OCI-LY3 (cell line): ENCODE measurements at regions not wholly inside any gene's neighbourhood (a gene's known extent, or its start where the extent isn't known, plus 50 kb on each side); places are given as distances from the start of the nearest gene placed in this dataset.
"Not testable (repeated sequence)": the region's sequence is repeated elsewhere in the genome, so short reads cannot be mapped to it uniquely, and the experiment has no call there.

ENCODE experiments used
- H2AFZ ChIP-seq: fragments of 200-600, 300-600 bp; shearing (Covaris generic); 2 replicates; pipeline ENCODE4 v1.6.0; 2014; ENCODE audit warnings: antibody characterized with exemption, low read depth, low read length
- H3K27ac ChIP-seq: fragments of 200-600, 300-600 bp; sonication (generic); 2 replicates; pipeline ENCODE4 v1.5.1; 2014; ENCODE audit warnings: mild to moderate bottlenecking, low read length, moderate library complexity, mixed read lengths
- H3K27me3 ChIP-seq: fragments of 200-600, 300-600 bp; sonication (generic); 2 replicates; pipeline ENCODE4 v1.6.1; 2014; ENCODE audit warnings: low read depth, low read length, mixed read lengths
- H3K36me3 ChIP-seq: fragments of 200-600, 300-600 bp; sonication (generic); replicated peaks from 2 replicates; pipeline ENCODE3; 2014; ENCODE audit warnings: low read depth, low read length, mixed read lengths
- H3K4me1 ChIP-seq: fragments of 300-600, 200-600 bp; sonication (generic); 2 replicates; pipeline ENCODE4 v1.6.1; 2014; ENCODE audit warnings: low read length, mixed read lengths
- H3K4me2 ChIP-seq: fragments of 200-600, 300-600 bp; sonication (generic); 2 replicates; pipeline ENCODE4 v1.6.1; 2014; ENCODE audit warnings: low read length, mixed read lengths
- H3K4me3 ChIP-seq: fragments of 300-600, 200-600 bp; sonication (generic); 2 replicates; pipeline ENCODE4 v1.5.1; 2014; ENCODE audit warnings: antibody characterized with exemption, mild to moderate bottlenecking, low read length, moderate library complexity
- H3K79me2 ChIP-seq: fragments of 300-600, 200-600 bp; shearing (Covaris generic); 2 replicates; pipeline ENCODE4 v1.6.1; 2014; ENCODE audit warnings: mild to moderate bottlenecking, low read length, mixed read lengths
- H3K9ac ChIP-seq: fragments of 300-600, 200-600 bp; shearing (Covaris generic); 2 replicates; pipeline ENCODE4 v1.6.0; 2014; ENCODE audit warnings: mild to moderate bottlenecking, low read length, moderate library complexity
- H3K9me3 ChIP-seq: fragments of 200-600, 300-600 bp; shearing (Covaris generic); 2 replicates; pipeline ENCODE4 v1.6.1; 2014; ENCODE audit warnings: low read length, mixed read lengths; ENCODE audit not compliant: insufficient read depth
- H4K20me1 ChIP-seq: fragments of 200-600, 300-600 bp; sonication (generic); 2 replicates; pipeline ENCODE4 v1.6.1; 2016; ENCODE audit warnings: low read length, mixed read lengths; ENCODE audit not compliant: insufficient read depth
- EZH2phosphoT487 ChIP-seq: fragments of 200-600 bp; shearing (Covaris generic); IDR thresholded peaks from 2 replicates; pipeline ENCODE4 v1.6.1; 2018; ENCODE audit warnings: antibody characterized with exemption, mixed run types, low read depth
- TF ChIP-seq, protein P1 (sequence below): fragments of 200-600, 300-600 bp; sonication (generic); IDR thresholded peaks from 2 replicates; pipeline ENCODE4 v1.5.1; 2014; ENCODE audit warnings: antibody characterized with exemption, low read length, low read depth

DNA sequence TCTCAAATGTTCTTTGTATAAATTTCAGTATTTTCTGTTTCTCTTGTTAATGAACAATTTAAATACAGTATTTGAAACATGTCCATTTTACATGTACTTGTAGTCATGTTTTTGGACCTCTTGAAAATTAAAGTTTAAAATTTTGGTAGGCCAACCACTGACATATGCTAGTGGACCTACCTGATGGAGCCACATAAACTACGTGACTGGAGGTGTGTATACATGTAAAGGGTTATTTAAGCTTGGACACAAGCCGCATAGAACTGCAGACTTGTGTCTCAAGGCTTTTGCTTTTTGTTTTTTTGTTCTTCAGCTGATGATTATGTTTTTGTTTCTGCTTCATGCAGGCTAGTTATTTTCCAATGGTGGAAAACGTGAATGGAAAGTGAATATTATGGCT, 568.5 kb upstream of the MDGA2 start:
- Histone ChIP-seq H3K4me1 (no peaks in the 10 kb centered on the region), H3K4me3 (no peak overlapping the region), H3K27me3 (no peaks in the 10 kb centered on the region), H3K36me3 (no peaks in the 10 kb centered on the region), H3K27ac (no peak overlapping the region), H4K20me1 (no peaks in the 10 kb centered on the region), H3K79me2 (no peaks in the 10 kb centered on the region), H3K4me2 (no peak overlapping the region), H2AFZ (no peak overlapping the region), H3K9ac (no peak overlapping the region), H3K9me3 (no peaks in the 10 kb centered on the region)
- no peak for TF ChIP-seq EZH2phosphoT487
- TF ChIP-seq, protein P1, sequence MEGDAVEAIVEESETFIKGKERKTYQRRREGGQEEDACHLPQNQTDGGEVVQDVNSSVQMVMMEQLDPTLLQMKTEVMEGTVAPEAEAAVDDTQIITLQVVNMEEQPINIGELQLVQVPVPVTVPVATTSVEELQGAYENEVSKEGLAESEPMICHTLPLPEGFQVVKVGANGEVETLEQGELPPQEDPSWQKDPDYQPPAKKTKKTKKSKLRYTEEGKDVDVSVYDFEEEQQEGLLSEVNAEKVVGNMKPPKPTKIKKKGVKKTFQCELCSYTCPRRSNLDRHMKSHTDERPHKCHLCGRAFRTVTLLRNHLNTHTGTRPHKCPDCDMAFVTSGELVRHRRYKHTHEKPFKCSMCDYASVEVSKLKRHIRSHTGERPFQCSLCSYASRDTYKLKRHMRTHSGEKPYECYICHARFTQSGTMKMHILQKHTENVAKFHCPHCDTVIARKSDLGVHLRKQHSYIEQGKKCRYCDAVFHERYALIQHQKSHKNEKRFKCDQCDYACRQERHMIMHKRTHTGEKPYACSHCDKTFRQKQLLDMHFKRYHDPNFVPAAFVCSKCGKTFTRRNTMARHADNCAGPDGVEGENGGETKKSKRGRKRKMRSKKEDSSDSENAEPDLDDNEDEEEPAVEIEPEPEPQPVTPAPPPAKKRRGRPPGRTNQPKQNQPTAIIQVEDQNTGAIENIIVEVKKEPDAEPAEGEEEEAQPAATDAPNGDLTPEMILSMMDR = no peak

DNA sequence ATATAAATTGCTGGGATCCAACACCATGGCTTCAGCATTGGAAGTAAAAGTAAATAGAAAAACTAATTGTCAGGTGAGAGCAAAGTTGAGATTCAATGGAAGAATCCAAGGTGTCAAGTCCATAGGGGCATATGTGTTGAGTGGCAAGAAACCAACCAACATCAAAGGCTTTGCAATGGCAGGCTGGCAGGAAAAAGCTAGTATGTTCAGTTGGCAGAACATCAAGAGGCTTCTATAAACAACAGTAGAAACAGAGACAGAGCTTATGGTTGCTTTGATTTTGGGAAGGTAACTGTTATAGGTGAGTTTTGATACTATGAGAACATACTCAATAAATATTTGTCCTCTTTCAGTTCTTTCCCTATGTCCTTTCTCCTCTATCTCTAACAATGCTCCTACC, 553.7 kb upstream of the MDGA2 start:
- Histone ChIP-seq H3K9me3 (no peaks in the 10 kb centered on the region), H3K4me2 (no peak overlapping the region), H3K36me3 (no peaks in the 10 kb centered on the region), H3K27me3 (no peaks in the 10 kb centered on the region), H3K4me3 (no peak overlapping the region), H2AFZ (no peak overlapping the region), H4K20me1 (no peaks in the 10 kb centered on the region), H3K4me1 (no peaks in the 10 kb centered on the region), H3K27ac (no peak overlapping the region), H3K79me2 (no peaks in the 10 kb centered on the region), H3K9ac (no peak overlapping the region)
- TF ChIP-seq EZH2phosphoT487 = no peak
- TF ChIP-seq, protein P1 = no peak

DNA sequence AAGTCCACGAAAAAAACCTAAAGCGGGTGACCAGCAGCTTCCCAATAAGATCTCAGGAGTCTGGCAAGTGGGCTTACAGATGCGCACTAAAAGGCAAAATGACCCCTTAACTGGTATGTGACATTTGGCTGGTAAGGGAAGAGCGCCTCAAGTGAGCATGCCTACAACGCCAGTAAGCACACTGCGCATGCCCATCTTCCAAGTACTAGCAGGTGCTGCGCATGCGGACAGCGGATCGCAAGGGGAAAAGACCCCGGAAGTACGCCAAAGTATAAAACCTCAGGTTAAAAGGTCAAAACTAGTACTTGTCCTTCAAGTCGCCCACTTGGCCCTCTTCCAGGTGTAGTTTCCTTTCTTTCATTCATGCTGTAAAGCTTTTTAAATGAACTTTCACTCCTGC, 518.5 kb upstream of the MDGA2 start:
- Histone ChIP-seq H3K27me3 (no peaks in the 10 kb centered on the region), H3K4me3 (no peak overlapping the region), H4K20me1 (no peaks in the 10 kb centered on the region), H3K9me3 (no peaks in the 10 kb centered on the region), H3K4me1 (no peaks in the 10 kb centered on the region), H3K27ac (no peak overlapping the region), H3K36me3 (no peaks in the 10 kb centered on the region), H3K9ac (no peak overlapping the region), H3K4me2 (no peak overlapping the region), H3K79me2 (no peaks in the 10 kb centered on the region), H2AFZ (no peak overlapping the region)
- TF ChIP-seq EZH2phosphoT487 = no peak
- TF ChIP-seq, protein P1 = no peak

DNA sequence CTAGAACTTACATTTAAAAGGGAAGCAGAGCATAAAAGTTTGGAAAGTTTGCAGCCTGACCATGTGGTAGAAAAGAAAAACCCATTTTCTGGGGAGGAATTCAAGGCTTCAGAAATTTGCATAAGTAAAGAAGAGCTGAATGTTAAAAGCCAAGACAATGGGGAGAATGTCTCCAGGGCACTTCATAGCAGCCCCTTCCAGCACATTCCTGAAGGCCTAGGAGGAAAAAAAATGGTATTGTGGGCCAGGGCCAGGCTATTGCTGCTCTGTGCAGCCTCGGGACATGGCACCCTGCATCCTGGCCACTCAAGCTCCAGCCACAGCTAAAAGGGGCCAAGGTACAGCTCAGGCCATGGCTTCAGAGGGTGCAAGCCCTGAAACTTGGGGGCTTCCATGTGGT, 474.2 kb upstream of the MDGA2 start:
- H2AFZ ChIP-seq, H3K4me1 ChIP-seq, H4K20me1 ChIP-seq, H3K27ac ChIP-seq, H3K4me2 ChIP-seq, H3K9ac ChIP-seq, H3K36me3 ChIP-seq, H3K27me3 ChIP-seq, H3K9me3 ChIP-seq, H3K79me2 ChIP-seq, H3K4me3 ChIP-seq: not testable (repeated sequence)

DNA sequence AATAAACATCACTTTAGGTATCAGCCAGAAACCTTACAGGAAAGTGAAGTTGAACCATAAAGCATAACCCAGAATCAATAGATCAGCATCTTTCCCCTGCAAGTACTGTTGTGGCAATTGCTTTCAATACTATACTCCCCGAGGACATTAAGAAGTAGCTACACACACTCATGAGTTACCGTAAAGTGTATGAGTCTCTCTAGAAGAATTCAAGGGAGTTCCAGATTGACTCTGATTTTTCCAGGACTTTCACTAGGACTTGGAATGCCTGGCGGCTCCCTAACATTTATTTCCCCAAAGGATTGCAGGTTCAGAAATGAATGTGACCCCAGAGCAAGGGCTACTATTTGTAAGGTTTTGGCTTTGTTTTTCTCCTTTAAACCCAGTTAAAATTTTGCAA, 465.4 kb upstream of the MDGA2 start:
- TF ChIP-seq EZH2phosphoT487 = no peak
- TF ChIP-seq, protein P1 = no peak
- no peaks in the 10 kb centered on the region for H4K20me1 ChIP-seq
- H3K36me3 ChIP-seq = no peaks in the 10 kb centered on the region
- no peaks in the 10 kb centered on the region for H3K27me3 ChIP-seq
- H3K4me1 ChIP-seq = no peaks in the 10 kb centered on the region
- H3K79me2 ChIP-seq = no peaks in the 10 kb centered on the region
- H2AFZ ChIP-seq = no peak overlapping the region
- no peak overlapping the region for H3K27ac ChIP-seq
- no peaks in the 10 kb centered on the region for H3K9me3 ChIP-seq
- no peak overlapping the region for H3K4me2 ChIP-seq
- no peak overlapping the region for H3K4me3 ChIP-seq
- no peak overlapping the region for H3K9ac ChIP-seq
